HG02970 (cell line): ENCODE measurements at regions not wholly inside any gene's neighbourhood (a gene's known extent, or its start where the extent isn't known, plus 50 kb on each side); places are given as distances from the start of the nearest gene placed in this dataset.
"Not testable (repeated sequence)": the region's sequence is repeated elsewhere in the genome, so short reads cannot be mapped to it uniquely, and the experiment has no call there.

Experiments used
- ATAC-seq: cut with Tn5 transposase; IDR thresholded peaks from one replicate; pipeline ENCODE4 v1.9.1; 2021; ENCODE audit warnings: mild to moderate bottlenecking, moderate library complexity, moderate number of reproducible peaks; ENCODE audit not compliant: unreplicated experiment, low FRiP score

- ATAC-seq: no peak
These were observed 115.1 kb upstream of the IRX4 start for GRCh38 chr5:1997640-1998347.

GRCh38 chr5:1995491-1995890 lies 112.8 kb upstream of the IRX4 start:
- ATAC-seq: no peak

GRCh38 chr5:1987471-1987870 lies 104.7 kb upstream of the IRX4 start:
- ATAC-seq: no peak

GRCh38 chr5:1985781-1986180 lies 103.1 kb upstream of the IRX4 start:
- ATAC-seq: no peak

- ATAC-seq: no peak
These were observed 101.4 kb upstream of the IRX4 start for GRCh38 chr5:1983919-1984695.

GRCh38 chr5:1983401-1983800 lies 100.7 kb upstream of the IRX4 start:
- ATAC-seq: no peak

GRCh38 chr5:1982561-1982960 lies 99.8 kb upstream of the IRX4 start:
- not testable (repeated sequence) for ATAC-seq

GRCh38 chr5:1975898-1976765 lies 93.4 kb upstream of the IRX4 start:
- no peak for ATAC-seq

- no peak for ATAC-seq
These were observed 92.6 kb upstream of the IRX4 start for GRCh38 chr5:1975406-1975715.

GRCh38 chr5:1974501-1975405 lies 92.0 kb upstream of the IRX4 start:
- no peak for ATAC-seq

- ATAC-seq: no peak
These were observed 91.4 kb upstream of the IRX4 start for GRCh38 chr5:1974081-1974480.

- ATAC-seq: no peak
These were observed 90.8 kb upstream of the IRX4 start for GRCh38 chr5:1973391-1974013.

GRCh38 chr5:1971944-1972343 lies 89.2 kb upstream of the IRX4 start:
- ATAC-seq: no peak

GRCh38 chr5:1967736-1968135 lies 85.0 kb upstream of the IRX4 start:
- ATAC-seq: no peak

- ATAC-seq: no peak
These were observed 83.7 kb upstream of the IRX4 start for GRCh38 chr5:1966461-1966860.

- no peak for ATAC-seq
These were observed 83.2 kb upstream of the IRX4 start for GRCh38 chr5:1965925-1966324.

- no peak for ATAC-seq
These were observed 81.3 kb upstream of the IRX4 start for GRCh38 chr5:1963941-1964451.

- no peak for ATAC-seq
These were observed 80.6 kb upstream of the IRX4 start for GRCh38 chr5:1963358-1963757.

- no peak for ATAC-seq
These were observed 80.1 kb upstream of the IRX4 start for GRCh38 chr5:1962619-1963355.
